H1 (cell line): ENCODE measurements at regions not wholly inside any gene's neighbourhood (a gene's known extent, or its start where the extent isn't known, plus 50 kb on each side); places are given as distances from the start of the nearest gene placed in this dataset.

Source experiments
- CTCF ChIP-seq, 3 experiments: IDR thresholded peaks; 1 replicate in 2 of 3; 2 replicates in 1 of 3; pipeline versions ENCODE4 v1.5.1 to v1.6.1; 2011; ENCODE audit warnings: low read length in 3 of 3, mild to moderate bottlenecking in 3 of 3, inconsistent platforms in 2 of 3, low read depth in 1 of 3, moderate library complexity in 1 of 3; ENCODE audit not compliant: insufficient read depth in 1 of 3; ENCODE audit errors: control extremely low read depth in 1 of 3

GRCh38 chr2:8569332-8569930 is 112.4 kb upstream of the ID2 start (continued):
- TF ChIP-seq CTCF (IDR thresholded peaks at IDR 0.05; ENCODE audit: control extremely low read depth in 1 of 3, insufficient read depth in 1 of 3, low read depth in 1 of 3, low read length in 3 of 3) = no peak
